Endothelial cell (in vitro differentiated cells): ENCODE measurements at regions not wholly inside any gene's neighbourhood (a gene's known extent, or its start where the extent isn't known, plus 50 kb on each side); places are given as distances from the start of the nearest gene placed in this dataset.

Experiments used
- DNase-seq: peaks from one replicate; pipeline ENCODE4 v3.0.0; 2021; ENCODE audit warnings: low spot score
- H3K27ac Mint-ChIP-seq: one replicate; pipeline ENCODE4 v1.8.0; 2021; ENCODE audit warnings: mixed read lengths, inconsistent platforms; ENCODE audit not compliant: unreplicated experiment
- H3K27me3 Mint-ChIP-seq: one replicate; pipeline ENCODE4 v1.8.0; 2021; ENCODE audit warnings: mild to moderate bottlenecking, moderate library complexity, mixed read lengths, inconsistent platforms; ENCODE audit not compliant: unreplicated experiment
- H3K36me3 Mint-ChIP-seq: one replicate; pipeline ENCODE4 v1.8.0; 2021; ENCODE audit warnings: mild to moderate bottlenecking, low read depth, mixed read lengths, inconsistent platforms; ENCODE audit not compliant: unreplicated experiment
- H3K4me1 Mint-ChIP-seq: one replicate; pipeline ENCODE4 v1.8.0; 2021; ENCODE audit warnings: mild to moderate bottlenecking, mixed read lengths, inconsistent platforms; ENCODE audit not compliant: unreplicated experiment
- H3K4me3 Mint-ChIP-seq: one replicate; pipeline ENCODE4 v1.8.0; 2021; ENCODE audit warnings: mild to moderate bottlenecking, mixed read lengths, inconsistent platforms; ENCODE audit not compliant: unreplicated experiment
- H3K9me3 Mint-ChIP-seq: one replicate; pipeline ENCODE4 v1.8.0; 2021; ENCODE audit warnings: mixed read lengths, inconsistent platforms; ENCODE audit not compliant: unreplicated experiment
- CTCF ChIP-seq: fragments of 200-600 bp; sonication (generic); IDR thresholded peaks from one replicate; pipeline ENCODE4 v1.5.0; 2021; ENCODE audit warnings: antibody characterized with exemption; ENCODE audit not compliant: unreplicated experiment

GRCh38 chr3:74375653-74376052 is 238.8 kb downstream of the CNTN3 start:
- H3K4me3 Mint-ChIP-seq, result no peak overlapping the region
- no peak for DNase-seq
- H3K27me3 Mint-ChIP-seq, result peaks cover 4% of the 10 kb centered on the region
- peaks cover 9% of the 10 kb centered on the region for H3K36me3 Mint-ChIP-seq
- TF ChIP-seq CTCF, result no peak
- peaks cover 12% of the 10 kb centered on the region for H3K4me1 Mint-ChIP-seq
- H3K27ac Mint-ChIP-seq, result no peak overlapping the region
- peaks cover 7% of the 10 kb centered on the region for H3K9me3 Mint-ChIP-seq

GRCh38 chr3:74372743-74373142 is 241.7 kb downstream of the CNTN3 start:
- H3K4me1 Mint-ChIP-seq, result peaks cover 6% of the 10 kb centered on the region
- DNase-seq, result no peak
- H3K27me3 Mint-ChIP-seq, result peaks cover 2% of the 10 kb centered on the region
- peak overlapping the region; percentile 7 for H3K27ac Mint-ChIP-seq
- peaks cover 9% of the 10 kb centered on the region for H3K36me3 Mint-ChIP-seq
- peaks cover 7% of the 10 kb centered on the region for H3K9me3 Mint-ChIP-seq
- no peak for TF ChIP-seq CTCF
- H3K4me3 Mint-ChIP-seq, result no peak overlapping the region

GRCh38 chr3:74370342-74370741 is 244.1 kb downstream of the CNTN3 start:
- peaks cover 2% of the 10 kb centered on the region for H3K9me3 Mint-ChIP-seq
- peaks cover 1% of the 10 kb centered on the region for H3K27me3 Mint-ChIP-seq

GRCh38 chr3:74366331-74366730 is 248.1 kb downstream of the CNTN3 start:
- Mint-ChIP-seq H3K4me1 (no peaks in the 10 kb centered on the region), H3K4me3 (no peak overlapping the region), H3K36me3 (no peaks in the 10 kb centered on the region), H3K27me3 (no peaks in the 10 kb centered on the region), H3K9me3 (no peaks in the 10 kb centered on the region), H3K27ac (no peak overlapping the region)
- TF ChIP-seq CTCF, result no peak
- DNase-seq, result no peak

More at GRCh38 chr3:74370342-74370741, 244.1 kb downstream of the CNTN3 start:
- no peak for TF ChIP-seq CTCF
- peaks cover 3% of the 10 kb centered on the region for H3K4me1 Mint-ChIP-seq
- H3K36me3 Mint-ChIP-seq, result peaks cover 4% of the 10 kb centered on the region
- H3K27ac Mint-ChIP-seq, result no peak overlapping the region
- no peak overlapping the region for H3K4me3 Mint-ChIP-seq
- no peak for DNase-seq

- Mint-ChIP-seq H3K27me3 (no peaks in the 10 kb centered on the region), H3K4me3 (no peak overlapping the region), H3K36me3 (no peaks in the 10 kb centered on the region), H3K4me1 (no peaks in the 10 kb centered on the region), H3K27ac (no peak overlapping the region), H3K9me3 (no peaks in the 10 kb centered on the region)
- no peak for TF ChIP-seq CTCF
- no peak for DNase-seq
These were observed 251.1 kb downstream of the CNTN3 start for GRCh38 chr3:74363346-74363745.
